ENCODE measurements at regions not wholly inside any gene's neighbourhood (a gene's known extent, or its start where the extent isn't known, plus 50 kb on each side); places are given as distances from the start of the nearest gene placed in this dataset.

- DNase-seq (ENCODE audit: low read depth): no peak
These were observed 62.0 kb upstream of the DDHD1 start for GRCh38 chr14:53215101-53215500.

GRCh38 chr14:53214384-53214783 lies 61.3 kb upstream of the DDHD1 start:
- DNase-seq (ENCODE audit: low read depth): no peak

- DNase-seq (ENCODE audit: low read depth): no peak
These were observed 60.6 kb upstream of the DDHD1 start for GRCh38 chr14:53213761-53214160.

- no peak for DNase-seq (ENCODE audit: low read depth)
These were observed 56.2 kb upstream of the DDHD1 start for GRCh38 chr14:53209370-53209769.
